HCT116 (cell line): ENCODE measurements at regions not wholly inside any gene's neighbourhood (a gene's known extent, or its start where the extent isn't known, plus 50 kb on each side); places are given as distances from the start of the nearest gene placed in this dataset.

Experiments
- ATAC-seq: fragments of 200-7000 bp; cut with Tn5 transposase; 2 replicates; pipeline ENCODE4 v1.9.1; 2020; ENCODE audit warnings: mild to moderate bottlenecking, moderate library complexity
- BruUV-seq: library from RNA; stranded (reverse); fragments of 400-500 nt; replicated peaks from 2 replicates; lab custom pipeline; 2021; lab: Mats Ljungman, UMichigan
- CTCF ChIA-PET: fragments of 300-600 bp; sonication (Branson Sonifier 250); formaldehyde crosslinking; loops from one replicate; lab custom pipeline; 2021; ENCODE audit warnings: antibody characterized with exemption; lab: Charles Lee
- POLR2A ChIA-PET: fragments of 300-600, 350-600 bp; sonication (Branson Sonifier 250); formaldehyde crosslinking; loops from one replicate; lab custom pipeline; 2021; ENCODE audit warnings: antibody characterized with exemption; lab: Charles Lee
- RAD21 ChIA-PET, 2 experiments: fragments of 300-600 bp; sonication (Branson Sonifier 250); formaldehyde crosslinking; loops; one replicate each; lab custom pipeline; 2023; ENCODE audit warnings: low total read pairs in 2 of 2; ENCODE audit not compliant: uncharacterized antibody in 2 of 2, unreplicated experiment in 2 of 2, low non-redundant PET in 1 of 2; lab: Charles Lee
- DNase-seq: peaks from one replicate; pipeline ENCODE4 v3.0.0-alpha.2; 2010; ENCODE audit warnings: low read depth, low spot score
- H2AFZ ChIP-seq: fragments of 200-600 bp; shearing (Covaris generic), sonication (generic); 2 replicates; pipeline ENCODE4 v1.6.1; 2017; ENCODE audit warnings: low read depth, mixed run types, mixed read lengths, antibody characterized with exemption, low read length; ENCODE audit not compliant: poor library complexity, severe bottlenecking
- H3K27ac ChIP-seq: 2 replicates; pipeline ENCODE4 v1.5.1; 2012; ENCODE audit warnings: low read depth, low read length
- H3K27me3 ChIP-seq: fragments of 200-600 bp; sonication (generic); 2 replicates; pipeline ENCODE4 v1.6.1; 2016; ENCODE audit warnings: mixed run types, low read length, mixed read lengths; ENCODE audit not compliant: insufficient read depth
- H3K36me3 ChIP-seq, 2 experiments: fragments of 200-500 bp in 1 of 2; fragments of 200-600 bp in 1 of 2; sonication (Bioruptor generic) in 1 of 2; sonication (generic) in 1 of 2; 2 replicates each; pipeline versions ENCODE4 v1.5.1 to v1.6.1; 2014 to 2016; ENCODE audit warnings: low read length in 2 of 2, inconsistent platforms in 1 of 2, mixed read lengths in 1 of 2, mixed run types in 1 of 2; ENCODE audit not compliant: insufficient read depth in 2 of 2, control insufficient read depth in 1 of 2
- H3K4me1 ChIP-seq, 2 experiments: fragments of 200-600 bp in 1 of 2; sonication (generic) in 1 of 2; 2 replicates each; pipeline versions ENCODE4 v1.5.1 to v1.6.1; 2012 to 2017; ENCODE audit warnings: low read length in 2 of 2, inconsistent platforms in 1 of 2, mild to moderate bottlenecking in 1 of 2, mixed read lengths in 1 of 2, mixed run types in 1 of 2, moderate library complexity in 1 of 2; ENCODE audit not compliant: insufficient read depth in 2 of 2, control insufficient read depth in 1 of 2
- H3K4me2 ChIP-seq: fragments of 200-600 bp; sonication (generic); 2 replicates; pipeline ENCODE4 v1.6.1; 2017; ENCODE audit warnings: mixed run types, low read length, mixed read lengths
- H3K4me3 ChIP-seq, 2 experiments: fragments of 200-600 bp in 1 of 2; sonication (generic) in 1 of 2; replicated peaks in 1 of 2; 2 replicates each; pipeline ENCODE4 v1.5.1; 2011 to 2016; ENCODE audit warnings: low read length in 2 of 2, control low read depth in 1 of 2, low read depth in 1 of 2, mild to moderate bottlenecking in 1 of 2, mixed read lengths in 1 of 2, mixed run types in 1 of 2
- H3K79me2 ChIP-seq: fragments of 200-600 bp; sonication (generic); 2 replicates; pipeline ENCODE4 v1.6.1; 2017; ENCODE audit warnings: mild to moderate bottlenecking, mixed run types, low read length, moderate library complexity, mixed read lengths; ENCODE audit not compliant: insufficient read depth
- H3K9ac ChIP-seq: fragments of 200-600 bp; sonication (generic); 2 replicates; pipeline ENCODE4 v1.6.1; 2016; ENCODE audit warnings: low read length, mixed read lengths
- H3K9me2 ChIP-seq: fragments of 200-600 bp; sonication (generic), shearing (Covaris generic); 2 replicates; pipeline ENCODE4 v1.6.1; 2017; ENCODE audit warnings: mixed run types, mild to moderate bottlenecking, moderate library complexity; ENCODE audit not compliant: insufficient read depth
- H3K9me3 ChIP-seq, 2 experiments: fragments of 200-500 bp in 1 of 2; fragments of 200-600 bp in 1 of 2; sonication (Bioruptor generic) in 1 of 2; sonication (generic) in 1 of 2; 2 replicates each; pipeline ENCODE4 v1.6.1; 2014 to 2017; ENCODE audit warnings: low read length in 2 of 2, mixed read lengths in 2 of 2, inconsistent platforms in 1 of 2, low read depth in 1 of 2, mild to moderate bottlenecking in 1 of 2, mixed run types in 1 of 2, moderate library complexity in 1 of 2; ENCODE audit not compliant: control insufficient read depth in 1 of 2, insufficient read depth in 1 of 2
- H4K20me1 ChIP-seq: fragments of 200-600 bp; sonication (generic), shearing (Covaris generic); 2 replicates; pipeline ENCODE4 v1.6.1; 2017; ENCODE audit warnings: mixed run types, mild to moderate bottlenecking, moderate library complexity; ENCODE audit not compliant: insufficient read depth
- CBX3 ChIP-seq: IDR thresholded peaks from 2 replicates; pipeline ENCODE4 v1.6.1; 2012; ENCODE audit warnings: low read depth
- CEBPB ChIP-seq: IDR thresholded peaks from 2 replicates; pipeline ENCODE4 v1.6.1; 2012; ENCODE audit warnings: low read depth
- ELF1 ChIP-seq: IDR thresholded peaks from 2 replicates; pipeline ENCODE4 v1.6.1; 2012; ENCODE audit warnings: low read depth, borderline replicate concordance
- EZH2 ChIP-seq: fragments of 200-600 bp; sonication (generic); IDR thresholded peaks from 2 replicates; pipeline ENCODE4 v1.6.1; 2017; ENCODE audit warnings: antibody characterized with exemption, mixed run types
- FOSL1 ChIP-seq: IDR thresholded peaks from 2 replicates; pipeline ENCODE4 v1.6.1; 2012; ENCODE audit warnings: low read depth
- JUND ChIP-seq: IDR thresholded peaks from 2 replicates; pipeline ENCODE4 v1.6.1; 2012
- MAX ChIP-seq: IDR thresholded peaks from 2 replicates; pipeline ENCODE4 v1.6.1; 2012
- POLR2A ChIP-seq: IDR thresholded peaks from 2 replicates; pipeline ENCODE4 v1.7.0; 2011; ENCODE audit warnings: borderline replicate concordance; ENCODE audit not compliant: insufficient read depth, insufficient read length; ENCODE audit errors: extremely low read depth
- POLR2AphosphoS5 ChIP-seq: IDR thresholded peaks from 2 replicates; pipeline ENCODE4 v1.6.1; 2011; ENCODE audit warnings: mild to moderate bottlenecking, low read depth, low read length, moderate library complexity
- RAD21 ChIP-seq: IDR thresholded peaks from 2 replicates; pipeline ENCODE4 v1.6.1; 2012; ENCODE audit warnings: low read depth, mild to moderate bottlenecking
- SP1 ChIP-seq: IDR thresholded peaks from 2 replicates; pipeline ENCODE4 v1.6.1; 2012; ENCODE audit warnings: low read depth
- SRF ChIP-seq: IDR thresholded peaks from 2 replicates; pipeline ENCODE4 v1.6.1; 2012; ENCODE audit warnings: low read depth
- YY1 ChIP-seq: IDR thresholded peaks from 2 replicates; pipeline ENCODE4 v1.6.1; 2011; ENCODE audit warnings: low read length, low read depth, moderate library complexity, mild to moderate bottlenecking; ENCODE audit not compliant: insufficient replicate concordance; ENCODE audit errors: extremely low read depth
- ZBTB33 ChIP-seq: IDR thresholded peaks from 2 replicates; pipeline ENCODE4 v1.6.1; 2011; ENCODE audit warnings: mild to moderate bottlenecking, low read length, moderate library complexity; ENCODE audit not compliant: insufficient replicate concordance; ENCODE audit errors: extremely low read depth
- intact Hi-C: fragments of 100-400 bp; cut with micrococcal nuclease; formaldehyde crosslinking; loops from 2 replicates; pipeline ENCODE4 v1.10.0; 2022
- TF ChIP-seq, protein P1 (sequence below): IDR thresholded peaks from 2 replicates; pipeline ENCODE4 v1.6.1; 2012
- TF ChIP-seq, protein P2 (sequence below), 3 experiments: fragments of 200-600 bp in 1 of 3; sonication (generic) in 1 of 3; IDR thresholded peaks in 2 of 3; conservative IDR thresholded peaks in 1 of 3; 2 replicates each; pipeline ENCODE4 v1.5.1; 2012 to 2017; ENCODE audit warnings: low read depth in 2 of 3, low read length in 2 of 3, antibody characterized with exemption in 1 of 3, borderline replicate concordance in 1 of 3, control low read depth in 1 of 3, mild to moderate bottlenecking in 1 of 3, mixed read lengths in 1 of 3, mixed run types in 1 of 3, moderate library complexity in 1 of 3; ENCODE audit not compliant: insufficient read depth in 1 of 3
- TF ChIP-seq, protein P3 (sequence below): IDR thresholded peaks from 2 replicates; pipeline ENCODE4 v1.6.1; 2012; ENCODE audit warnings: low read depth

DNA sequence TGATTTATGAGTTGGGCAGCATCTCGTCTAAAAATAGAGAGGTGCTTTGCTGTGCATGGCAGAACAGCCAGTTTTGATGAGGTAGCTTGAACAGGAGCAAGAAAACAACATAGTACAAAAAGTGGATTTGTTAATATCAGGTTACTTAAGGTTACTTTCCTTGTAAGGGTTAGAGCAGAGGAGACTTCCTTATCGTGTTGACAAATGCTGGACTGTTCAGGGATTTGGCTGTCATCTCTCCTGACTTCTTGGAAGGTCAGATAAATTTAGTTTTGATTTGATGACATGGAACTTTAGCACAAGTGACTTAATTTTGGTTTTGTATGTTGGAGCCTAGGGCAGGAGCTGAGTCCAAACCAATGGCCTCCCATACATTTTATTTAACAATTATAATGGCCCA is 163.9 kb upstream of the ELAC2 start:
- H3K36me3 ChIP-seq, result no peaks in the 10 kb centered on the region
- ATAC-seq, result no peak
- CTCF ChIA-PET, result no interaction called here

More for the DNA sequence above, 163.9 kb upstream of the ELAC2 start:
- Histone ChIP-seq H3K9me3 (no peaks in the 10 kb centered on the region), H3K27me3 (no peaks in the 10 kb centered on the region), H3K9me2 (no peaks in the 10 kb centered on the region), H3K4me1 (no peaks in the 10 kb centered on the region), H3K27ac (no peak overlapping the region), H2AFZ (no peak overlapping the region), H3K4me2 (no peak overlapping the region), H3K4me3 (no peak overlapping the region), H3K9ac (no peak overlapping the region), H3K79me2 (no peaks in the 10 kb centered on the region), H4K20me1 (no peaks in the 10 kb centered on the region)
- RAD21 ChIA-PET, result no interaction called here
- intact Hi-C loops, result no loop called here
- POLR2A ChIA-PET, result no interaction called here
- DNase-seq, result no peak
- TF ChIP-seq RAD21, result no peak
- no peak for TF ChIP-seq FOSL1
- TF ChIP-seq, protein P1, sequence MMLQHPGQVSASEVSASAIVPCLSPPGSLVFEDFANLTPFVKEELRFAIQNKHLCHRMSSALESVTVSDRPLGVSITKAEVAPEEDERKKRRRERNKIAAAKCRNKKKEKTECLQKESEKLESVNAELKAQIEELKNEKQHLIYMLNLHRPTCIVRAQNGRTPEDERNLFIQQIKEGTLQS, result no peak
- no peak for TF ChIP-seq ZBTB33
- TF ChIP-seq SRF, result no peak
- TF ChIP-seq CBX3, result no peak
- TF ChIP-seq POLR2AphosphoS5, result no peak
- TF ChIP-seq, protein P2, sequence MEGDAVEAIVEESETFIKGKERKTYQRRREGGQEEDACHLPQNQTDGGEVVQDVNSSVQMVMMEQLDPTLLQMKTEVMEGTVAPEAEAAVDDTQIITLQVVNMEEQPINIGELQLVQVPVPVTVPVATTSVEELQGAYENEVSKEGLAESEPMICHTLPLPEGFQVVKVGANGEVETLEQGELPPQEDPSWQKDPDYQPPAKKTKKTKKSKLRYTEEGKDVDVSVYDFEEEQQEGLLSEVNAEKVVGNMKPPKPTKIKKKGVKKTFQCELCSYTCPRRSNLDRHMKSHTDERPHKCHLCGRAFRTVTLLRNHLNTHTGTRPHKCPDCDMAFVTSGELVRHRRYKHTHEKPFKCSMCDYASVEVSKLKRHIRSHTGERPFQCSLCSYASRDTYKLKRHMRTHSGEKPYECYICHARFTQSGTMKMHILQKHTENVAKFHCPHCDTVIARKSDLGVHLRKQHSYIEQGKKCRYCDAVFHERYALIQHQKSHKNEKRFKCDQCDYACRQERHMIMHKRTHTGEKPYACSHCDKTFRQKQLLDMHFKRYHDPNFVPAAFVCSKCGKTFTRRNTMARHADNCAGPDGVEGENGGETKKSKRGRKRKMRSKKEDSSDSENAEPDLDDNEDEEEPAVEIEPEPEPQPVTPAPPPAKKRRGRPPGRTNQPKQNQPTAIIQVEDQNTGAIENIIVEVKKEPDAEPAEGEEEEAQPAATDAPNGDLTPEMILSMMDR (IDR thresholded peaks at IDR 0.05 in 2 of 3, conservative IDR thresholded peaks at IDR 0.05 in 1 of 3; ENCODE audit: borderline replicate concordance in 1 of 3, insufficient read depth in 1 of 3, low read depth in 2 of 3, low read length in 2 of 3), result no peak
- no peak for TF ChIP-seq SP1
- no peak for TF ChIP-seq JUND
- TF ChIP-seq MAX, result no peak
- no peak for TF ChIP-seq ELF1
- TF ChIP-seq, protein P3, sequence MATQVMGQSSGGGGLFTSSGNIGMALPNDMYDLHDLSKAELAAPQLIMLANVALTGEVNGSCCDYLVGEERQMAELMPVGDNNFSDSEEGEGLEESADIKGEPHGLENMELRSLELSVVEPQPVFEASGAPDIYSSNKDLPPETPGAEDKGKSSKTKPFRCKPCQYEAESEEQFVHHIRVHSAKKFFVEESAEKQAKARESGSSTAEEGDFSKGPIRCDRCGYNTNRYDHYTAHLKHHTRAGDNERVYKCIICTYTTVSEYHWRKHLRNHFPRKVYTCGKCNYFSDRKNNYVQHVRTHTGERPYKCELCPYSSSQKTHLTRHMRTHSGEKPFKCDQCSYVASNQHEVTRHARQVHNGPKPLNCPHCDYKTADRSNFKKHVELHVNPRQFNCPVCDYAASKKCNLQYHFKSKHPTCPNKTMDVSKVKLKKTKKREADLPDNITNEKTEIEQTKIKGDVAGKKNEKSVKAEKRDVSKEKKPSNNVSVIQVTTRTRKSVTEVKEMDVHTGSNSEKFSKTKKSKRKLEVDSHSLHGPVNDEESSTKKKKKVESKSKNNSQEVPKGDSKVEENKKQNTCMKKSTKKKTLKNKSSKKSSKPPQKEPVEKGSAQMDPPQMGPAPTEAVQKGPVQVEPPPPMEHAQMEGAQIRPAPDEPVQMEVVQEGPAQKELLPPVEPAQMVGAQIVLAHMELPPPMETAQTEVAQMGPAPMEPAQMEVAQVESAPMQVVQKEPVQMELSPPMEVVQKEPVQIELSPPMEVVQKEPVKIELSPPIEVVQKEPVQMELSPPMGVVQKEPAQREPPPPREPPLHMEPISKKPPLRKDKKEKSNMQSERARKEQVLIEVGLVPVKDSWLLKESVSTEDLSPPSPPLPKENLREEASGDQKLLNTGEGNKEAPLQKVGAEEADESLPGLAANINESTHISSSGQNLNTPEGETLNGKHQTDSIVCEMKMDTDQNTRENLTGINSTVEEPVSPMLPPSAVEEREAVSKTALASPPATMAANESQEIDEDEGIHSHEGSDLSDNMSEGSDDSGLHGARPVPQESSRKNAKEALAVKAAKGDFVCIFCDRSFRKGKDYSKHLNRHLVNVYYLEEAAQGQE, result no peak
- TF ChIP-seq CEBPB, result no peak
- TF ChIP-seq EZH2, result no peak
- no peak for TF ChIP-seq POLR2A
- TF ChIP-seq YY1, result no peak
- BruUV-seq, result no TSS peak
